Tibial nerve (tissue), 4 donors: ENCODE measurements at regions not wholly inside any gene's neighbourhood (a gene's known extent, or its start where the extent isn't known, plus 50 kb on each side); places are given as distances from the start of the nearest gene placed in this dataset.

ENCODE experiments used
- DNase-seq, 2 donors: peaks; one replicate each; pipeline ENCODE4 v3.0.0-alpha.2; 2019; ENCODE audit warnings: low spot score in 2 of 2
- H3K27ac ChIP-seq, 4 donors: fragments of 200-600 bp; sonication (generic) in 3 of 4; one replicate each; pipeline ENCODE4 v1.5.1; 2017 to 2019; ENCODE audit warnings: mild to moderate bottlenecking in 1 of 4
- H3K27me3 ChIP-seq, 2 donors: fragments of 200-600 bp; sonication (generic) in 1 of 2; one replicate each; pipeline versions ENCODE4 v1.5.1 to v1.6.0; 2017 to 2019
- H3K36me3 ChIP-seq, 3 donors: fragments of 200-600 bp; sonication (generic); one replicate each; pipeline ENCODE4 v1.5.1; 2018 to 2019
- H3K4me1 ChIP-seq, 4 donors: fragments of 200-600 bp; sonication (generic) in 3 of 4; one replicate each; pipeline ENCODE4 v1.5.1; 2017 to 2019
- H3K4me3 ChIP-seq, 4 donors: fragments of 200-600 bp; sonication (generic) in 3 of 4; one replicate each; pipeline ENCODE4 v1.5.1; 2017 to 2019; ENCODE audit warnings: mild to moderate bottlenecking in 1 of 4, moderate library complexity in 1 of 4
- H3K9me3 ChIP-seq, 4 donors: fragments of 200-600 bp; sonication (generic) in 3 of 4; one replicate each; pipeline ENCODE4 v1.5.1; 2017 to 2019
- CTCF ChIP-seq, 5 experiments: fragments of 200-600 bp in 3 of 5; fragments of 450-650 bp in 2 of 5; sonication (generic) in 3 of 5; IDR thresholded peaks; one replicate each; pipeline ENCODE4 v1.5.1; 2016 to 2019; ENCODE audit warnings: antibody characterized with exemption in 5 of 5, mild to moderate bottlenecking in 3 of 5, moderate library complexity in 2 of 5
- EP300 ChIP-seq, 2 donors: sonication (generic); formaldehyde crosslinking; IDR thresholded peaks; one replicate each; pipeline ENCODE4 v1.6.1; 2017; ENCODE audit warnings: antibody characterized with exemption in 2 of 2, mild to moderate bottlenecking in 1 of 2
- POLR2A ChIP-seq, 2 donors: fragments of 450-650 bp; IDR thresholded peaks; one replicate each; pipeline ENCODE4 v1.6.1; 2017; ENCODE audit warnings: antibody characterized with exemption in 2 of 2, mild to moderate bottlenecking in 2 of 2, moderate library complexity in 2 of 2
- WGBS, 2 donors: methylation state at CpG; one replicate each; pipeline ENCODE4 v1.1.5; 2018; 5-methylcytosine and 5-hydroxymethylcytosine counted together

GRCh38 chr2:180761224-180761623 lies 219.2 kb upstream of the UBE2E3 start:
- H3K27me3 ChIP-seq: no peaks in the 10 kb centered on the region
- TF ChIP-seq CTCF (IDR thresholded peaks at IDR 0.05): no peak
- TF ChIP-seq POLR2A (IDR thresholded peaks at IDR 0.05): no peak
- no peak for TF ChIP-seq EP300 (IDR thresholded peaks at IDR 0.05)
- WGBS, 2 donors: 38 to 48% methylated on average over 5 of the region's 5 CpGs
- H3K4me3 ChIP-seq: no peak overlapping the region
- no peaks in the 10 kb centered on the region for H3K36me3 ChIP-seq
- H3K27ac ChIP-seq: no peak overlapping the region
- H3K4me1 ChIP-seq: no peaks in the 10 kb centered on the region
- no peak for DNase-seq
- no peaks in the 10 kb centered on the region for H3K9me3 ChIP-seq

GRCh38 chr2:180759631-180760030 lies 220.8 kb upstream of the UBE2E3 start:
- Histone ChIP-seq H3K27me3 (no peaks in the 10 kb centered on the region), H3K27ac (no peak overlapping the region), H3K4me3 (no peak overlapping the region), H3K36me3 (no peaks in the 10 kb centered on the region), H3K9me3 (no peaks in the 10 kb centered on the region), H3K4me1 (no peaks in the 10 kb centered on the region)
- WGBS, 2 donors: 96% methylated on average over 1 of the region's 1 CpG
- DNase-seq: no peak
- TF ChIP-seq POLR2A (IDR thresholded peaks at IDR 0.05) (no peak), CTCF (IDR thresholded peaks at IDR 0.05) (no peak), EP300 (IDR thresholded peaks at IDR 0.05) (no peak)

GRCh38 chr2:180753809-180754761 lies 226.3 kb upstream of the UBE2E3 start:
- 87 to 90% methylated on average over 5 of the region's 5 CpGs for WGBS, 2 donors
- DNase-seq: no peak

GRCh38 chr2:180751306-180751920 lies 229.0 kb upstream of the UBE2E3 start:
- Histone ChIP-seq H3K4me1 (no peaks in the 10 kb centered on the region), H3K9me3 (no peaks in the 10 kb centered on the region), H3K36me3 (no peaks in the 10 kb centered on the region), H3K27me3 (no peaks in the 10 kb centered on the region), H3K4me3 (no peak overlapping the region), H3K27ac (no peak overlapping the region)
- TF ChIP-seq POLR2A (IDR thresholded peaks at IDR 0.05): no peak
- TF ChIP-seq CTCF (IDR thresholded peaks at IDR 0.05): no peak
- no peak for TF ChIP-seq EP300 (IDR thresholded peaks at IDR 0.05)
- 83 to 91% methylated on average over 4 of the region's 4 CpGs for WGBS, 2 donors
- no peak for DNase-seq

More at GRCh38 chr2:180753809-180754761, 226.3 kb upstream of the UBE2E3 start:
- Histone ChIP-seq H3K27me3 (no peaks in the 10 kb centered on the region), H3K4me3 (no peak overlapping the region), H3K9me3 (no peaks in the 10 kb centered on the region), H3K4me1 (no peaks in the 10 kb centered on the region), H3K27ac (no peak overlapping the region), H3K36me3 (no peaks in the 10 kb centered on the region)
- TF ChIP-seq EP300 (IDR thresholded peaks at IDR 0.05): no peak
- TF ChIP-seq CTCF (IDR thresholded peaks at IDR 0.05): no peak

GRCh38 chr2:180747728-180748127 lies 232.7 kb upstream of the UBE2E3 start:
- 84 to 86% methylated on average over 3 of the region's 3 CpGs for WGBS, 2 donors
- no peaks in the 10 kb centered on the region for H3K4me1 ChIP-seq
- H3K27ac ChIP-seq: no peak overlapping the region
- H3K36me3 ChIP-seq: no peaks in the 10 kb centered on the region
- no peaks in the 10 kb centered on the region for H3K27me3 ChIP-seq
- TF ChIP-seq POLR2A (IDR thresholded peaks at IDR 0.05) (no peak), EP300 (IDR thresholded peaks at IDR 0.05) (no peak), CTCF (IDR thresholded peaks at IDR 0.05) (no peak)
- DNase-seq: no peak
- no peaks in the 10 kb centered on the region for H3K9me3 ChIP-seq
- H3K4me3 ChIP-seq: no peak overlapping the region
